AG09319 (cell line): ENCODE measurements at regions not wholly inside any gene's neighbourhood (a gene's known extent, or its start where the extent isn't known, plus 50 kb on each side); places are given as distances from the start of the nearest gene placed in this dataset.

Source experiments
- DNase-seq: peaks from one replicate; pipeline ENCODE4 v3.0.0-alpha.2; 2010; ENCODE audit warnings: low read depth; ENCODE audit errors: extremely low read depth
- CTCF ChIP-seq: IDR thresholded peaks from 2 replicates; pipeline ENCODE4 v1.5.1; 2011; ENCODE audit warnings: low read depth, mild to moderate bottlenecking, inconsistent platforms, low read length, moderate library complexity

GRCh38 chr3:13173186-13173585 lies 100.0 kb upstream of the IQSEC1 start:
- no peak for TF ChIP-seq CTCF
- DNase-seq = no peak

- TF ChIP-seq CTCF = no peak
- no peak for DNase-seq
These were observed 99.4 kb upstream of the IQSEC1 start for GRCh38 chr3:13172644-13173013.

GRCh38 chr3:13171704-13172643 lies 98.7 kb upstream of the IQSEC1 start:
- TF ChIP-seq CTCF = no peak

GRCh38 chr3:13170317-13170716 lies 97.1 kb upstream of the IQSEC1 start:
- no peak for TF ChIP-seq CTCF

More at GRCh38 chr3:13171704-13172643, 98.7 kb upstream of the IQSEC1 start:
- DNase-seq = no peak

GRCh38 chr3:13168391-13168790 lies 95.2 kb upstream of the IQSEC1 start:
- DNase-seq = no peak
- no peak for TF ChIP-seq CTCF

More at GRCh38 chr3:13170317-13170716, 97.1 kb upstream of the IQSEC1 start:
- no peak for DNase-seq

- TF ChIP-seq CTCF = no peak
- DNase-seq = no peak
These were observed 94.6 kb upstream of the IQSEC1 start for GRCh38 chr3:13167829-13168228.

- no peak for TF ChIP-seq CTCF
- no peak for DNase-seq
These were observed 94.0 kb upstream of the IQSEC1 start for GRCh38 chr3:13167064-13167743.
